ENCODE measurements at regions not wholly inside any gene's neighbourhood (a gene's known extent, or its start where the extent isn't known, plus 50 kb on each side); places are given as distances from the start of the nearest gene placed in this dataset.

DNA sequence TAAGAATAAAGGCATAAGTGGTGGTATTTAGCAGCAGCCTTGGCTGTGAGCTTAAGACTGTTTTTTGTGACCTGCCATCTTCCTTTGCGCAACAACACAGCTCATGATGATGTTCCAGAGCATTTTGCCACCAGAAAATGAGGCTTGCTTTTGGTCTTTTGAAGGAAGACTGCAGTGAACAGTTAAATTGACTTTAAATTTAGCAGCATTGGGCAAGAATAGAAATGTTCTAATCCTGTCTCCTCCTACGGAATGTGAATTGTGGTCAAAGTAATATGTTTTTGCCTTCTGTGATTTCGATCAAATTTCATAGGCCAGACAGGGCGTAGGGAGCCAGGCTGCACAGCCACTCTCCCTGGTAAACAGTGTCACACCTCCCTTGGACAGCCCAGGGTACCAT, 460.7 kb upstream of the RASGRP1 start:
- TF ChIP-seq ZNF274 (IDR thresholded peaks at IDR 0.05; ENCODE audit: low read depth, low read length) (no peak), YY1 (IDR thresholded peaks at IDR 0.05; ENCODE audit: insufficient read depth, insufficient read length) (no peak), SUZ12 (IDR thresholded peaks at IDR 0.05; ENCODE audit: extremely low read depth, insufficient read depth, insufficient read length) (no peak)
